HPDE6-E6E7 (cell line): ENCODE measurements at regions not wholly inside any gene's neighbourhood (a gene's known extent, or its start where the extent isn't known, plus 50 kb on each side); places are given as distances from the start of the nearest gene placed in this dataset.
"Not testable (repeated sequence)": the region's sequence is repeated elsewhere in the genome, so short reads cannot be mapped to it uniquely, and the experiment has no call there.

Experiments used
- DNase-seq: peaks from one replicate; pipeline ENCODE4 v3.0.0; 2011; ENCODE audit warnings: missing footprints; ENCODE audit errors: extremely low spot score

- peak; percentile 81 for DNase-seq
These were observed 457.1 kb downstream of the KLF12 start for GRCh38 chr13:73677048-73677601.

GRCh38 chr13:73676550-73677047, 457.6 kb downstream of the KLF12 start:
- no peak for DNase-seq

- DNase-seq, result no peak
These were observed 458.4 kb downstream of the KLF12 start for GRCh38 chr13:73675821-73676220.

DNA sequence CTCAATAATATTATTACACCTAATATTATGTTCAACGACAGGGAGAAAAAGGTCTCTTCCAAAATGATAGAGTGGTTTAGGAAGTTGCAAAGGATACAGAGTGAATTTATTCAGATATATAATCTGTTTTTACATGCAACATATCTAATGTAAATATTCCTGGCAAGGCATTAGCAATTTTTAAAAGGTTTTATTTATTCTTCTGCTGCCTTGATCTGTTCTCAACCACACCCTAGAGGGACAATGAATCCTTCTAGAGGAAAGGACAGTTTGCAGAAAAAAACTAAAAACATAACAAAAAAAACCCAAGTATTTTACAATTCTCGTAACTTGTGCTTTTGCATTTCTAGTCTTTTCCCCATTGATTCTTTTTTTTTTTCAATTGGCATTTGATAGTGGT, 459.6 kb downstream of the KLF12 start:
- no peak for DNase-seq

DNA sequence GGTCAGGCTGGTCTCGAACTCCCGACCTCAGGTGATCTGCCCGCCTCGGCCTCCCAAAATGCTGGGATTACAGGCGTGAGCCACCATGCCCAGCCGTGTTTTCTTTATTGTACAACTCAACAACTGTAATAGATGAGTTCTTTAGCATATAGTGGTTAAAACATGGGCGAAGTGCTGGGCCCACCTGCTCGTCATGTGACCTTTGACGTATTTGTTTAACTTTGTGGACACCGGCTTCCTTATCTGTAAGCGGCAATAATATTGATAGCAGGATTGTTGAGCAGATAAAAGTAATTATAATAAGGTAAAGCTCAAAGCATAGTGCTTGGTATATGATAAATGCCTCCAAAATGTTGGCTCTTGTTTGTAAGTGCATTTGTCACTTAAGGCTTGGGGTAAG, 460.3 kb downstream of the KLF12 start:
- no peak for DNase-seq

- DNase-seq, result no peak
These were observed 461.7 kb downstream of the KLF12 start for GRCh38 chr13:73672492-73672891.

- DNase-seq, result no peak
These were observed 462.5 kb downstream of the KLF12 start for GRCh38 chr13:73671732-73672131.

DNA sequence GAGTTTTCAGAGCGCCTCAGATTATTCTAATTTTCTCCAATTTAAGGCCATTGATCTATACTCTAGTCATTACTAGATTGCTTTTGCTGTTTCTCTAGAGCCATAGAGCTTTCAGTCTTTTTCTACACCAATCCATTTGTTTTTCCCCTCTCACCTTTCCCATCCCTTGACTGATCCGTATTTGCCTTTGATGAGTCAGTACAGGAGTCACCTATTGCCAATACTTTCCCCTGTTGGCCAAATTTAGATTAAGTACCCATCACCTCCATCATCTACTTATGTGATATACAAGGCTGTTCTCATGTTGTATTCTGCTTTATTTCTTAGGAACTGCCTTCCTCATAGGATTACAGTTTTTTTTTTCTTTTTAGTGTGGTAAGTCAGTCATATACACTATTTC, 463.2 kb downstream of the KLF12 start:
- no peak for DNase-seq

DNA sequence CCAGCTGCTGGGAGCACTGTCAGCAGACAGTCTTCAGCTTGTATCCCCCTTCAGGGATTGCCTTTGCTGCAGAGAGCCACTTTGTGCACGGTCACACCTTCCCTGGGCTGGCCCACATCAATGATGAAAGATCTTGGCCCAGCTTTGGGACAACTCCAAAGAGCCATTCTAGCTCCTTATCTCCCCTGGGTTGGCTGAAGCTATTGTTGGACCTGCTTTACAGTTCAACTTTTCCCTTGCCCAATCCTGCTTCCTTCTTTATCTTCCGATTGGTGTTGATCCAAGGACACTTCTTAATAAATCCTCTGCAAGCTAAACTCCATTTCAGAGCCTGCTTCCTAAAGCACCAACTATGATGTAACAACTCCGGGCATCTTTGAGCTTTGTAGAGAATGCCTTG, 466.4 kb downstream of the KLF12 start:
- DNase-seq, result no peak

GRCh38 chr13:73665261-73665660, 468.9 kb downstream of the KLF12 start:
- no peak for DNase-seq

DNA sequence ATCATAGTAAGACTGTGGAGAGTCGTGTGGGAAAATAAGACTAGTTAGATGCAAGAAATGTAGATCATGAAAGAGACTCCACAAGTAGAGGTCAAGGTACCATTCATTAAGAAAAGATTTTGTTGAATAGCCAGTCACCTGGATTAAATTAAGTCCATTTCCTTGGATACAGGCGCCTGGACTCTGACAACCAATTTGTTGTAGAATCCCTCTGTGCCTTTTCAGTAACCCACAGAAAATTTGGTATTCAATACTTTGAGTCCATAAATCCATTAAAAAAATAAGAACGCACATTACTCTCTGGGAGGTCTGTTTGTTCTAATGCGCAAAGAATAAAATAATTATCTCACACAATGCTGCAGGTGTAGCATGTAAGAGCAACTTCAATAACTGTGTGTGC, 469.4 kb downstream of the KLF12 start:
- no peak for DNase-seq

- DNase-seq, result no peak
These were observed 471.4 kb downstream of the KLF12 start for GRCh38 chr13:73662833-73663232.

GRCh38 chr13:73661687-73662425, 472.3 kb downstream of the KLF12 start:
- no peak for DNase-seq

- no peak for DNase-seq
These were observed 473.1 kb downstream of the KLF12 start for GRCh38 chr13:73661066-73661465.

GRCh38 chr13:73658639-73659038, 475.6 kb downstream of the KLF12 start:
- DNase-seq, result no peak

DNA sequence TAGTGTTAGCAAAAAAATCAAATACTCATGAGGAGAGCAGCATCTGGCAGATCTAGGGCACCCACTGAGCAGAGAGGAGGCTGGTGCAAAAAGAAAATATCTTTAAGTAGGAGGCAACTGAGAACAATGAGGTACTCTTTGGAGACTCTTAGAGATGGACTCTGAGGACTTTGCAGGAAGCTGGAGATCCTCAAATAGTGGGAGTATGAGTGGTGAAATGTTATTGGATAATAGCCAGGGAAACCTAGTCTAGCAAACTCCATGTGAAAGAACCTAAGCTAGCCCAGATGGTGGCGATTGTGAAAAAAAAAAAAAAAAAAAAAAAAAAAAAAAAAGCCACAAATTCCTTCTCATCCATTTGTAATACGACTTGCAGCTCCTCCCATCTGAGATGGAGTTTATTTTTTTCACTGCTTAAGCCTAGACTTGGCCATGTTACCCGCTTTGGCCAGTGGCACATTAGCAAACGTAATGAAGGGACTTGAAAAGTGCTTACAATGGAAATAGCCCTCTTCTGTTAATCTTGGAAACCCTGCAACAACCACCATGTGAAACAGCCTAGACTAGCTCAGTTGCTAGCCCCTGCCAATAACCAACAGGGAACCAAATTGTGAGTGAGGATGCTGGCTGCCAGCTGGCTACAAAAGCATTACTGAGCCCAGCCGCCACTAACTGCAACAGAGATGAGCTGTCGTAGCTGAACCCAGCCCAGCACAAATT, 476.2 kb downstream of the KLF12 start:
- no peak for DNase-seq

DNA sequence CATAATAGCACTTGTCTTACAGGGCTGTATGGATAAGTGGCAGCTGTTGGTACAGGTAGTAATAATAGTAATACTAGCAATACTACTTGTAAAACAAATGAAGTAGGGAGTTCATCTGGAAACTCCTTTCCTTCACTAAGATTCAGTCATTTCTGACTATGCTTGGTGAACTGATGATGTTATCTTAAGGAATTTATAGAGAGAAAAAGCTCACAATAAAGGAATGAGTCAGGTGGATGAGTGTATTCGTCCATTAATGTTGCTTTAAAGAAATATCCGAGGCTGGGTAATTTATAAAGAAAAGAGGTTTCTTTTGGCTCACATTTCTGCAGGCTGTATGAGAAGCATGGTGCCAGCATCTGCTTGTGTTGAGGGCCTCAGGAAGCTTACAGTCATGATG, 477.3 kb downstream of the KLF12 start:
- peak; percentile 23 for DNase-seq

- no peak for DNase-seq
These were observed 480.5 kb downstream of the KLF12 start for GRCh38 chr13:73653688-73654087.

DNA sequence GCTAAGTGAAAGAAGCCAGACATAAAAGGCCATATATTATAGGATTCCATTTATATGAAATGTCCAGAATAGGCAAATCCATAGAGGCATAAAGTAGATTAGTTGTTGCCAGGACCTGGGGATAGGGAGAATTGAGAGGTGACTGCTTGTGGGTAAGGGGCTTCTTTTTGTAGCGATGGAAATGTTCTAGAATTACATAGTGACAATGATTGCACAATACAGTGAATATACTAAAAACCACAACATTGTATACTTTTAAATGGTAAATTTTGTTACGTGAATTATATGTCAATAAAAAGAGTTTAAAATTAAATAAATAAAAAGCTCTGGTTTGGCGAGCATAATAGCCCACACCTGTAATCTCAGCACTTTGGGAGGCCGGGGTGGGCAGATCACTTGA, 486.8 kb downstream of the KLF12 start:
- no peak for DNase-seq

DNA sequence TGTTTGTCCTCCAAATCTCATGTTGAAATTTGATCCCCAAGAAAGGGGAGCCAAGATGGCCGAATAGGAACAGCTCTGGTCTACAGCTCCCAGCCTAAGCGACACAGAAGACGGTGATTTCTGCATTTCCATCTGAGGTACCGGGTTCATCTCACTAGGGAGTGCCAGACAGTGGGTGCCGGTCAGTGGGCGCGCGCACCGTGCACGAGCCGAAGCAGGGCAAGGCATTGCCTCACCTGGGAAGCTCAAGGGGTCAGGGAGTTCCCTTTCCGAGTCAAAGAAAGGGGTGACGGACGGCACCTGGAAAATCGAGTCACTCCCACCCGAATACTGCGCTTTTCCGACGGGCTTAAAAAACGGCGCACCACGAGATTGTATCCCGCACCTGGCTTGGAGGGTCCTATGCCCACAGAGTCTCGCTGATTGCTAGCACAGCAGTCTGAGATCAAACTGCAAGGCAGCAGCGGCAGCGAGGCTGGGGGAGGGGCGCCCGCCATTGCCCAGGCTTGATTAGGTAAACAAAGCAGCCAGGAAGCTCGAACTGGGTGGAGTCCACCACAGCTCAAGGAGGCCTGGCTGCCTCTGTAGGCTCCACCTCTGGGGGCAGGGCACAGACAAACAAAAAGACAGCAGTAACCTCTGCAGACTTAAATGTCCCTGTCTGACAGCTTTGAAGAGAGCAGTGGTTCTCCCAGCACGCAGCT, 493.6 kb downstream of the KLF12 start:
- not testable (repeated sequence) for DNase-seq

DNA sequence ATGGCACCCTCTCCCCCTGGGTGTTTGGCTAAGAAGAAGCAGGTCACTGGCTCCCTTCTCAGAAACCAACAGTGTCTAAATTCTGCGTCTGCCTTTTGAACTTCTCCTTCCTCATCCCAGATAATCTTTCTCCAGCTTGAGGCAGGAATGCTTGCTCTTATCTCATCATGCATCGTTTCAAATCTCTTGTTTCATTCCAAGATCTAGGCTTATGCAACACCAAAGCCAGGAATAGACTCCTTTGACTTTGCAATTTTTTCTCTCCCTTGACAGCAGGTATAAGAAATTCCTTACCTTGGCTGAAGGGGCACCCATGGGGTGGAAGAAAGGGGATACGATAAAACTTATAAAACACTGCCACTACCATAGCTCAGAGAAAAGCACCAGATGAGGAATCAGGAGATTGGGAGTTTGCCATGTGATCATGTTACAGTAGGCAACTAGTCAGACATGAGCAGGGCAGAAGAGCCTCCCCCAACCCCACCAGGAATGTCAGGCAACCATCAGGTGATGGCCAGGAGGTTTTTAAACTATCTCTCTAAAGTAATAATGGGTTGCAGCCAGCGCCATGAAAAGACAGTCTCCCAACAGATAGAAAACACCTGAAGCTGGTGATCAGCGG, 498.9 kb downstream of the KLF12 start:
- no peak for DNase-seq
